SK-N-SH treated with all-trans-retinoic acid at 6 μM for 48 hours (cell line): ENCODE measurements at regions not wholly inside any gene's neighbourhood (a gene's known extent, or its start where the extent isn't known, plus 50 kb on each side); places are given as distances from the start of the nearest gene placed in this dataset.
A peak's percentile ranks its signal among the peaks of the same experiment; 100 is the strongest.
"Not testable (repeated sequence)": the region's sequence is repeated elsewhere in the genome, so short reads cannot be mapped to it uniquely, and the experiment has no call there.

Source experiments
- ATAC-seq: fragments of 200-7000 bp; cut with Tn5 transposase; 3 replicates; pipeline ENCODE4 v1.9.1; 2020; ENCODE audit warnings: mild to moderate bottlenecking, moderate library complexity
- ARNTL ChIP-seq: fragments of 450-650 bp; formaldehyde crosslinking; IDR thresholded peaks from 2 replicates; pipeline ENCODE4 v1.5.0; 2020; ENCODE audit warnings: low read depth, mild to moderate bottlenecking, moderate library complexity, borderline replicate concordance
- BACH2 ChIP-seq: fragments of 250-450 bp; sonication (Bioruptor Pico); IDR thresholded peaks from 2 replicates; pipeline ENCODE4 v1.9.0; 2021; ENCODE audit warnings: mild to moderate bottlenecking, borderline replicate concordance
- CREB5 ChIP-seq: fragments of 250-450 bp; sonication (Bioruptor Pico); IDR thresholded peaks from 2 replicates; pipeline ENCODE4 v1.5.1; 2020; ENCODE audit warnings: low read depth, mild to moderate bottlenecking, moderate library complexity
- CSDC2 ChIP-seq: fragments of 250-450 bp; sonication (Bioruptor Pico); IDR thresholded peaks from 2 replicates; pipeline ENCODE4 v1.5.0; 2020; ENCODE audit warnings: mild to moderate bottlenecking, moderate library complexity
- CSRNP3 ChIP-seq: fragments of 250-450 bp; sonication (Bioruptor Pico); IDR thresholded peaks from 2 replicates; pipeline ENCODE4 v1.5.1; 2021; ENCODE audit warnings: mild to moderate bottlenecking, moderate library complexity
- ESRRG ChIP-seq: fragments of 250-450 bp; sonication (Bioruptor Pico); IDR thresholded peaks from 2 replicates; pipeline ENCODE4 v1.6.1; 2021; ENCODE audit warnings: mild to moderate bottlenecking
- GLIS3 ChIP-seq: fragments of 250-450 bp; sonication (Bioruptor Pico); IDR thresholded peaks from 2 replicates; pipeline ENCODE4 v1.5.0; 2020; ENCODE audit warnings: mild to moderate bottlenecking, moderate library complexity
- ISL1 ChIP-seq: fragments of 250-450 bp; sonication (Bioruptor Pico); IDR thresholded peaks from 2 replicates; pipeline ENCODE4 v2.1.2; 2022; ENCODE audit warnings: mild to moderate bottlenecking, moderate library complexity
- OSR1 ChIP-seq: fragments of 250-450 bp; sonication (Bioruptor Pico); IDR thresholded peaks from 2 replicates; pipeline ENCODE4 v1.8.0; 2022; ENCODE audit warnings: moderate library complexity, mild to moderate bottlenecking, inconsistent platforms
- PATZ1 ChIP-seq: fragments of 250-450 bp; sonication (Bioruptor Pico); IDR thresholded peaks from 2 replicates; pipeline ENCODE4 v1.8.0; 2020; ENCODE audit warnings: mild to moderate bottlenecking, moderate library complexity, borderline replicate concordance
- POU6F1 ChIP-seq: fragments of 250-450 bp; sonication (Bioruptor Pico); IDR thresholded peaks from 2 replicates; pipeline ENCODE4 v1.8.0; 2021; ENCODE audit warnings: low read depth, mild to moderate bottlenecking, moderate library complexity, borderline replicate concordance
- PPARA ChIP-seq: fragments of 250-450 bp; sonication (Bioruptor Pico); IDR thresholded peaks from 2 replicates; pipeline ENCODE4 v1.5.0; 2020; ENCODE audit warnings: mild to moderate bottlenecking, borderline replicate concordance
- RARB ChIP-seq: fragments of 250-450 bp; sonication (Bioruptor Pico); IDR thresholded peaks from 2 replicates; pipeline ENCODE4 v1.8.0; 2021; ENCODE audit warnings: mild to moderate bottlenecking, moderate library complexity
- SNAI2 ChIP-seq: fragments of 250-450 bp; sonication (Bioruptor Pico); IDR thresholded peaks from 2 replicates; pipeline ENCODE4 v1.5.0; 2020; ENCODE audit warnings: mild to moderate bottlenecking, moderate library complexity
- TOX ChIP-seq: fragments of 250-450 bp; sonication (Bioruptor Pico); IDR thresholded peaks from 2 replicates; pipeline ENCODE4 v1.8.0; 2021; ENCODE audit warnings: mild to moderate bottlenecking, moderate library complexity, borderline replicate concordance
- TSHZ2 ChIP-seq: fragments of 250-450 bp; sonication (Bioruptor Pico); IDR thresholded peaks from 2 replicates; pipeline ENCODE4 v1.5.0; 2020; ENCODE audit warnings: mild to moderate bottlenecking, moderate library complexity
- ZC3H10 ChIP-seq: fragments of 250-450 bp; sonication (Bioruptor Pico); IDR thresholded peaks from 2 replicates; pipeline ENCODE4 v1.5.1; 2021; ENCODE audit warnings: mild to moderate bottlenecking, moderate library complexity
- ZFP3 ChIP-seq: fragments of 250-450 bp; sonication (Bioruptor Pico); IDR thresholded peaks from 2 replicates; pipeline ENCODE4 v1.5.0; 2020; ENCODE audit warnings: mild to moderate bottlenecking, moderate library complexity
- ZFP30 ChIP-seq: fragments of 450-650 bp; formaldehyde crosslinking; IDR thresholded peaks from 2 replicates; pipeline ENCODE4 v1.5.0; 2022; ENCODE audit warnings: mild to moderate bottlenecking, moderate library complexity
- ZNF565 ChIP-seq: fragments of 450-650 bp; formaldehyde crosslinking; conservative IDR thresholded peaks from 2 replicates; pipeline ENCODE4 v1.5.0; 2020; ENCODE audit warnings: low read depth, mild to moderate bottlenecking, moderate library complexity
- ZNF70 ChIP-seq: fragments of 450-650 bp; formaldehyde crosslinking; IDR thresholded peaks from 2 replicates; pipeline ENCODE4 v1.5.0; 2020; ENCODE audit warnings: mild to moderate bottlenecking, moderate library complexity

GRCh38 chr15:85282504-85283115 lies 97.8 kb upstream of the AKAP13 start:
- TF ChIP-seq TOX (CRISPR knock-in tag), result no peak
- ATAC-seq, result peak; percentile 91

GRCh38 chr15:85283815-85284214 lies 96.6 kb upstream of the AKAP13 start:
- ATAC-seq, result not testable (repeated sequence)

- no peak for TF ChIP-seq BACH2 (CRISPR knock-in tag)
- no peak for TF ChIP-seq ZFP30 (CRISPR knock-in tag)
- TF ChIP-seq ZNF70, result no peak
- no peak for TF ChIP-seq TSHZ2 (CRISPR knock-in tag)
- TF ChIP-seq ARNTL, result no peak
- no peak for TF ChIP-seq SNAI2 (CRISPR knock-in tag)
- no peak for TF ChIP-seq ZFP3 (CRISPR knock-in tag)
- TF ChIP-seq ZC3H10 (CRISPR knock-in tag), result no peak
- no peak for TF ChIP-seq POU6F1
- no peak for TF ChIP-seq ISL1 (CRISPR knock-in tag)
- no peak for TF ChIP-seq CSRNP3
- TF ChIP-seq ESRRG, result no peak
- TF ChIP-seq CSDC2, result no peak
- no peak for TF ChIP-seq GLIS3
- TF ChIP-seq PATZ1 (CRISPR knock-in tag), result no peak
- no peak for TF ChIP-seq CREB5 (CRISPR knock-in tag)
- no peak for TF ChIP-seq ZNF565 (CRISPR knock-in tag)
- TF ChIP-seq TOX (CRISPR knock-in tag), result no peak
- TF ChIP-seq OSR1 (CRISPR knock-in tag), result no peak
- TF ChIP-seq RARB (CRISPR knock-in tag), result no peak
- ATAC-seq, result no peak
These were observed 95.9 kb upstream of the AKAP13 start for GRCh38 chr15:85284497-85284896.

GRCh38 chr15:85289677-85290365 lies 90.6 kb upstream of the AKAP13 start:
- ATAC-seq, result peak; percentile 93
- TF ChIP-seq ZNF70 (peak; percentile 91), ISL1 (CRISPR knock-in tag) (no peak), PPARA (CRISPR knock-in tag) (no peak)

- not testable (repeated sequence) for ATAC-seq
These were observed 87.8 kb upstream of the AKAP13 start for GRCh38 chr15:85292583-85292982.
